ENCODE measurements at regions not wholly inside any gene's neighbourhood (a gene's known extent, or its start where the extent isn't known, plus 50 kb on each side); places are given as distances from the start of the nearest gene placed in this dataset.

- Histone ChIP-seq H3K36me3 (ENCODE audit: control insufficient read depth in 4 of 4, insufficient read depth in 4 of 4, low read length in 3 of 4) (no peaks in the 10 kb centered on the region), H3K4me1 (ENCODE audit: control extremely low read depth in 1 of 4, control insufficient read depth in 4 of 4, insufficient read depth in 4 of 4, low read length in 3 of 4) (no peaks in the 10 kb centered on the region), H3K27me3 (replicated peaks in 2 of 5; ENCODE audit: control insufficient read depth in 4 of 5, insufficient read depth in 5 of 5, low read length in 4 of 5) (no peaks in the 10 kb centered on the region), H3K27ac (ENCODE audit: insufficient read depth in 1 of 2, low read depth in 1 of 2, low read length in 2 of 2, poor library complexity in 1 of 2, severe bottlenecking in 2 of 2) (no peak overlapping the region), H3K4me3 (ENCODE audit: control insufficient read depth in 1 of 7, extremely low read depth in 1 of 7, insufficient read depth in 4 of 7, low read depth in 2 of 7, low read length in 6 of 7) (no peak overlapping the region), H3K9me3 (ENCODE audit: control extremely low read depth in 1 of 5, control insufficient read depth in 4 of 5, insufficient read depth in 2 of 5, low read depth in 1 of 5, low read length in 4 of 5) (no peaks in the 10 kb centered on the region)
- ChIA-PET POLR2A (no interaction called here), CTCF (no interaction called here)
- no peak for DNase-seq
- 100% methylated on average over 1 of the region's 2 CpGs for whole genome bisulfite sequencing (ENCODE audit: insufficient coverage)
Measured at GRCh38 chr3:94735354-94735753, 672.5 kb downstream of the NSUN3 start.

DNA sequence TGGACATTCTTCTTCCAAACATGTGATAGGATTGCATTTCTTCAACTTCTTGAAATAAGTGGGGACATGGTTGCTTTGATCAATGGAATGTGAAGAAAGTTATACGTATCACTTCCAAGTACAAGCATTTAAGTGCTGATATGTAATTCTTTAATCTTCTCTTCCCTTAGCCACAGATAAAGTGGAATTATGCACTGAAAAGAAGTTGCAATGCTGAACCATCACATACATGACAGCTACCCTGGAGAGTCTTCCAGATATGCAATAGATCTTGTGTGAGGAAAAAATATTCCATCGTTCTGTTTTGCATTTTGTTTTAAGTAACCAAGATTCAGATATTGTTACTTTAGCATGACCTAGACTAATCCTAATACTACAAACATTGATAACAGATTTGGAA is 674.3 kb downstream of the NSUN3 start:
- Histone ChIP-seq H3K27ac (ENCODE audit: insufficient read depth in 1 of 2, low read depth in 1 of 2, low read length in 2 of 2, poor library complexity in 1 of 2, severe bottlenecking in 2 of 2) (no peak overlapping the region), H3K9me3 (ENCODE audit: control extremely low read depth in 1 of 5, control insufficient read depth in 4 of 5, insufficient read depth in 2 of 5, low read depth in 1 of 5, low read length in 4 of 5) (no peaks in the 10 kb centered on the region), H3K36me3 (ENCODE audit: control insufficient read depth in 4 of 4, insufficient read depth in 4 of 4, low read length in 3 of 4) (no peaks in the 10 kb centered on the region), H3K27me3 (replicated peaks in 2 of 5; ENCODE audit: control insufficient read depth in 4 of 5, insufficient read depth in 5 of 5, low read length in 4 of 5) (no peaks in the 10 kb centered on the region), H3K4me1 (ENCODE audit: control extremely low read depth in 1 of 4, control insufficient read depth in 4 of 4, insufficient read depth in 4 of 4, low read length in 3 of 4) (no peaks in the 10 kb centered on the region), H3K4me3 (ENCODE audit: control insufficient read depth in 1 of 7, extremely low read depth in 1 of 7, insufficient read depth in 4 of 7, low read depth in 2 of 7, low read length in 6 of 7) (no peak overlapping the region)
- CTCF ChIA-PET = no interaction called here
- WGBS (ENCODE audit: insufficient coverage) = no CpG with 5 or more reads among the region's 2 CpGs
- no peak for DNase-seq
- POLR2A ChIA-PET = no interaction called here

DNA sequence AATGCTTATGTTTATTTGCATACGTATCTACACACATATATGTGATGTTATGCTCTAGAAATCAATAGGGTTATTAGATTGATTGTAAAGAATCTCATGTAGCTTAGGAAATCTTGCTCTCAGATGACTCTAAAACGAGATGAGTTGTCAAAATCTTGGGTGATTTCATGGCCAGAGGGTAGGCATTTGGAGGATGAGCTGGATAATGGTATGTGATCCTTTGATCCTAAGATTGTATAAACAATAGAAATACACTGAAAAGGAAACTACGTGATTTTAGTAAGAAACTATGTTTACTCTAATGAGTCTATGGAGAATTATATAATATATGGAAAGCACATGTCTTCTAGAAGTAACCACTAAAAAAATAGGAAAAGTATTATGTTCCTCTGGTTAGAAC is 676.6 kb downstream of the NSUN3 start:
- Histone ChIP-seq H3K9me3 (ENCODE audit: control extremely low read depth in 1 of 5, control insufficient read depth in 4 of 5, insufficient read depth in 2 of 5, low read depth in 1 of 5, low read length in 4 of 5) (no peaks in the 10 kb centered on the region), H3K4me1 (ENCODE audit: control extremely low read depth in 1 of 4, control insufficient read depth in 4 of 4, insufficient read depth in 4 of 4, low read length in 3 of 4) (no peaks in the 10 kb centered on the region), H3K36me3 (ENCODE audit: control insufficient read depth in 4 of 4, insufficient read depth in 4 of 4, low read length in 3 of 4) (no peaks in the 10 kb centered on the region), H3K27me3 (replicated peaks in 2 of 5; ENCODE audit: control insufficient read depth in 4 of 5, insufficient read depth in 5 of 5, low read length in 4 of 5) (no peaks in the 10 kb centered on the region), H3K27ac (ENCODE audit: insufficient read depth in 1 of 2, low read depth in 1 of 2, low read length in 2 of 2, poor library complexity in 1 of 2, severe bottlenecking in 2 of 2) (no peak overlapping the region), H3K4me3 (ENCODE audit: control insufficient read depth in 1 of 7, extremely low read depth in 1 of 7, insufficient read depth in 4 of 7, low read depth in 2 of 7, low read length in 6 of 7) (no peak overlapping the region)
- POLR2A ChIA-PET = no interaction called here
- 80% methylated on average over 1 of the region's 3 CpGs for WGBS (ENCODE audit: insufficient coverage)
- CTCF ChIA-PET = no interaction called here
- DNase-seq = no peak

- POLR2A ChIA-PET = no interaction called here
- Histone ChIP-seq H3K27ac (ENCODE audit: insufficient read depth in 1 of 2, low read depth in 1 of 2, low read length in 2 of 2, poor library complexity in 1 of 2, severe bottlenecking in 2 of 2) (no peak overlapping the region), H3K36me3 (ENCODE audit: control insufficient read depth in 4 of 4, insufficient read depth in 4 of 4, low read length in 3 of 4) (no peaks in the 10 kb centered on the region), H3K4me3 (ENCODE audit: control insufficient read depth in 1 of 7, extremely low read depth in 1 of 7, insufficient read depth in 4 of 7, low read depth in 2 of 7, low read length in 6 of 7) (no peak overlapping the region), H3K27me3 (replicated peaks in 2 of 5; ENCODE audit: control insufficient read depth in 4 of 5, insufficient read depth in 5 of 5, low read length in 4 of 5) (no peaks in the 10 kb centered on the region), H3K4me1 (ENCODE audit: control extremely low read depth in 1 of 4, control insufficient read depth in 4 of 4, insufficient read depth in 4 of 4, low read length in 3 of 4) (no peaks in the 10 kb centered on the region), H3K9me3 (ENCODE audit: control extremely low read depth in 1 of 5, control insufficient read depth in 4 of 5, insufficient read depth in 2 of 5, low read depth in 1 of 5, low read length in 4 of 5) (no peaks in the 10 kb centered on the region)
- CTCF ChIA-PET = no interaction called here
- no peak for DNase-seq
- WGBS (ENCODE audit: insufficient coverage) = 94% methylated on average over 3 of the region's 5 CpGs
Measured at GRCh38 chr3:94758751-94759150, 695.9 kb downstream of the NSUN3 start.

DNA sequence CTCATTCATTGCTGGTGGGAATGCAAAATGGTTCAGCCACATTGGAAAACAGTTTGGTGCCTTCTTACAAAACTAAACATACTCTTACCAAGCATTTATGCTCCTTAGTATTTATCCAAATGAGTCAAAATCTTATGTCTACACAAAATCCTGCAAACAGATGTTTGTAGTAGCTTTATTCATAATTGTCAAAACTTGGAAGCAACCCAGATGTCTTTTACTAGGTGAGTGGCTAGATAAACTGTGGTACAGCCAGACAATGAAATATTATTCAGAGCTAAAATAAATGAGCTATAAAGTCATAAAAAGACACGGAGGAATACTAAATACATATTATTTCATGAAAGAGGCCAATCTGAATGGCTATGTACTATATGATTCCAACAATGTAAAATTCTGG is 709.5 kb downstream of the NSUN3 start:
- H3K36me3 ChIP-seq (ENCODE audit: control insufficient read depth in 4 of 4, insufficient read depth in 4 of 4, low read length in 3 of 4) = no peaks in the 10 kb centered on the region
- H3K27me3 ChIP-seq (replicated peaks in 2 of 5; ENCODE audit: control insufficient read depth in 4 of 5, insufficient read depth in 5 of 5, low read length in 4 of 5) = no peaks in the 10 kb centered on the region
- no peaks in the 10 kb centered on the region for H3K4me1 ChIP-seq (ENCODE audit: control extremely low read depth in 1 of 4, control insufficient read depth in 4 of 4, insufficient read depth in 4 of 4, low read length in 3 of 4)
- POLR2A ChIA-PET = no interaction called here
- CTCF ChIA-PET = no interaction called here
- H3K4me3 ChIP-seq (ENCODE audit: control insufficient read depth in 1 of 7, extremely low read depth in 1 of 7, insufficient read depth in 4 of 7, low read depth in 2 of 7, low read length in 6 of 7) = no peak overlapping the region
- H3K9me3 ChIP-seq (ENCODE audit: control extremely low read depth in 1 of 5, control insufficient read depth in 4 of 5, insufficient read depth in 2 of 5, low read depth in 1 of 5, low read length in 4 of 5) = peaks cover 0 to under 1% (median 0%) of the 10 kb centered on the region in 5 experiments
- H3K27ac ChIP-seq (ENCODE audit: insufficient read depth in 1 of 2, low read depth in 1 of 2, low read length in 2 of 2, poor library complexity in 1 of 2, severe bottlenecking in 2 of 2) = no peak overlapping the region
- no CpG with 5 or more reads among the region's 1 CpG for WGBS (ENCODE audit: insufficient coverage)
- DNase-seq = no peak

DNA sequence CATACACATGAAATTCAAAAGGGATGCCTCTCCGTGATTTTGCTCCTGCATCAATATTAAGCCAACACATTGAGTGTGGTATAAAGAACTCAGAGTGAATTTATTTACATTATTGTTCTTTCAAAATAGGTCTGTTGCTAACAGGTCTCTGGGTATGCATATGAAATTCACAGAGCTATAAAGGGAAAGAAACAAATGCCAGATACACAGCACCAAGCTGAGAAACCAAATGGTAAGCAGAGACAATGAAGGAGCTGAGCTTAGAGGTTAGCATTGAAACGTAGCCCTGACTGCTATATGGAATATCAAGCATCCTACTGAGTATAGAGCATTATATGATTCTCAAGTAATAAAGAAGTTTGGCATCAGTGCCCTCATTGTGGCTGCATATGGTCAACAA is 712.9 kb downstream of the NSUN3 start:
- Histone ChIP-seq H3K27me3 (replicated peaks in 2 of 5; ENCODE audit: control insufficient read depth in 4 of 5, insufficient read depth in 5 of 5, low read length in 4 of 5) (no peaks in the 10 kb centered on the region), H3K36me3 (ENCODE audit: control insufficient read depth in 4 of 4, insufficient read depth in 4 of 4, low read length in 3 of 4) (no peaks in the 10 kb centered on the region), H3K9me3 (ENCODE audit: control extremely low read depth in 1 of 5, control insufficient read depth in 4 of 5, insufficient read depth in 2 of 5, low read depth in 1 of 5, low read length in 4 of 5) (no peaks in the 10 kb centered on the region), H3K4me3 (ENCODE audit: control insufficient read depth in 1 of 7, extremely low read depth in 1 of 7, insufficient read depth in 4 of 7, low read depth in 2 of 7, low read length in 6 of 7) (no peak overlapping the region), H3K4me1 (ENCODE audit: control extremely low read depth in 1 of 4, control insufficient read depth in 4 of 4, insufficient read depth in 4 of 4, low read length in 3 of 4) (no peaks in the 10 kb centered on the region), H3K27ac (ENCODE audit: insufficient read depth in 1 of 2, low read depth in 1 of 2, low read length in 2 of 2, poor library complexity in 1 of 2, severe bottlenecking in 2 of 2) (no peak overlapping the region)
- WGBS (ENCODE audit: insufficient coverage) = no CpG with 5 or more reads among the region's 2 CpGs
- DNase-seq = no peak
- ChIA-PET POLR2A (no interaction called here), CTCF (no interaction called here)

GRCh38 chr3:94776401-94776915 is 713.6 kb downstream of the NSUN3 start:
- no peaks in the 10 kb centered on the region for H3K9me3 ChIP-seq (ENCODE audit: control extremely low read depth in 1 of 5, control insufficient read depth in 4 of 5, insufficient read depth in 2 of 5, low read depth in 1 of 5, low read length in 4 of 5)
- no peak overlapping the region for H3K4me3 ChIP-seq (ENCODE audit: control insufficient read depth in 1 of 7, extremely low read depth in 1 of 7, insufficient read depth in 4 of 7, low read depth in 2 of 7, low read length in 6 of 7)
- H3K27ac ChIP-seq (ENCODE audit: insufficient read depth in 1 of 2, low read depth in 1 of 2, low read length in 2 of 2, poor library complexity in 1 of 2, severe bottlenecking in 2 of 2) = no peak overlapping the region
- DNase-seq = no peak
- ChIA-PET CTCF (no interaction called here), POLR2A (no interaction called here)
- no peaks in the 10 kb centered on the region for H3K36me3 ChIP-seq (ENCODE audit: control insufficient read depth in 4 of 4, insufficient read depth in 4 of 4, low read length in 3 of 4)
- no peaks in the 10 kb centered on the region for H3K4me1 ChIP-seq (ENCODE audit: control extremely low read depth in 1 of 4, control insufficient read depth in 4 of 4, insufficient read depth in 4 of 4, low read length in 3 of 4)
- WGBS (ENCODE audit: insufficient coverage) = 81% methylated on average over 2 of the region's 3 CpGs
- no peaks in the 10 kb centered on the region for H3K27me3 ChIP-seq (replicated peaks in 2 of 5; ENCODE audit: control insufficient read depth in 4 of 5, insufficient read depth in 5 of 5, low read length in 4 of 5)
